Activated CD4-positive, alpha-beta T cell treated with anti-CD3 and anti-CD28 coated beads, Interleukin-2, Interleukin-4, amounts not matched to agents 100 ng/mL and 50 ng/mL, durations not matched to agents 16 hours and 8 hours (primary cell): ENCODE measurements at regions not wholly inside any gene's neighbourhood (a gene's known extent, or its start where the extent isn't known, plus 50 kb on each side); places are given as distances from the start of the nearest gene placed in this dataset.

Experiments used
- DNase-seq: peaks from one replicate; pipeline ENCODE4 v3.0.0-alpha.2; 2020; ENCODE audit warnings: low spot score

GRCh38 chr15:70556151-70556741, 207.1 kb downstream of the UACA start:
- no peak for DNase-seq

GRCh38 chr15:70555713-70556112, 207.6 kb downstream of the UACA start:
- no peak for DNase-seq

GRCh38 chr15:70547846-70548487, 215.4 kb downstream of the UACA start:
- no peak for DNase-seq

DNA sequence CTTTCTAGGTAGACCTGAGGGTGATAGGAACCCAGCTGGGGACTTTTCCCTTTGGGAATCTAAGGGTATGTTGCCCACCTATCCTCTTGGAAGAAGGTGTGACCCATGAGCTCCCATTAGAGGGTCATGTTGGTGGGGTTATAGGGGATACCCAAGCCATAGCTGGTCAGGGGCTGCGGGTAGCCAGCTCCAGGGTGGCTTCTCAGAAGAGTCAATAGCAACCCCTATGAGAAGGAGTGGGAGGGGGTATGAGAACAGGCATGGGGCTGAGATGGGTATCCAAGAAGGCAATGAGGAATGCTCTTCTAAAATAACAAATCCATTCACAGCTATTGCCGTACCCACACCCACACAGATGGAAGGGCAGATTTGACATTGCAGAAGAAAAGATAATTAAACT, 217.8 kb downstream of the UACA start:
- DNase-seq = no peak

DNA sequence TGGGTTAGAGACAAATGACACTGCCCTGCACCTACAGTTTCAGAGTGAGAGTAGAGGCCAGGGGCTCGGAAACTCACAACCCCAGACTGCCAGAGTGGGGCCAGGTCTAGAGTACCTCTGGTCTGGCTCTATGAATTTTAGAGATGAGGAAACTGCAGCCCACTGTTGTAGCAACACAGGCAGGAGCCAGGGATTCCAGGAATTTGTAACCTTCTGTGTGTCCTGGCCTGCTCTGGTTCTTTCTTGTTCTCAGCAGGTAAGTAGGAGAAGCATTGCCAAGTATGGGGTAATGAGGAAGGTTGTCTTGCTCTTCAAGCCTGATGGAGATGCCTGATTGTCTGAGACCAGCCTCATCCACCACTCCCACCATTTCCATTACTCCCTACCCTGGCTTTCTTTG, 221.8 kb downstream of the UACA start:
- no peak for DNase-seq

- DNase-seq = no peak
Measured at GRCh38 chr15:70539912-70540530, 223.3 kb downstream of the UACA start.

DNA sequence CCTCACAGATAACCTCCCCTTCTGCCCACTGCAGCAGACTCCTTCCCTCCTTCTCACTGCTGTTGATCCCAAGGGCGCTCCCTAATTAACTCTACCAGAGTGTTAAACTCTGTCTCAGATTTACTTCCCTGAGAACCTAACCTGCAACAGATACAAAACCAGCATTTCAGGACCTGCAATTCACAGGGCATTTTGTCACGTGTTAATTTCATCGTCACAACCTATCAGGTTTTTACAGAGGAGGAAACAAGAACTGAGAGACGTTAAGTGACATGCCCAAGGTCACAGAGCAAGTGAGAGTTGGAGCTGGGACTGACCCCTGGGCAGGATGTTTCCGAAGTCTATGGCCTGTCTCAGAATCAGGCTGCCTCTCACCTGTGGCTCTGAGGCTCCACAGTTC, 223.9 kb downstream of the UACA start:
- no peak for DNase-seq

- no peak for DNase-seq
Measured at GRCh38 chr15:70538278-70538677, 225.1 kb downstream of the UACA start.

DNA sequence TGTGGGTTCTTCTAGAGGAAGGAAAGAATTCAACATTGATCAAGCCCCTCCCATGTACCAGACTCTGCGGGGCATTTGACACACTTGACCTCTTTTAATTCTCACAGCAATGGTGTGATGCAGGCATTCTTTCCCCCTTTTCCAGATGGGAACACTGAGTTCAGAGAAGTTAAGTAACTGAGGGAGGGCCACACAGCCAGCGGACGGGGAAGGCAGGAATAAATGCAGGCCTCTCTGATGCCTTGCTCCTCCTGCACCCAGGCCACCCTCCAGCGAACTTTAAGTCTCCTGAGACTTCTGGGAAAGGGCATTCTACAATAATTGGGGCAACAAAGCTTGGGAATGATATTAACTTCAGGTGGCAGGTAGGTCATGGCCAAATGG, 227.4 kb downstream of the UACA start:
- no peak for DNase-seq

- peak; percentile 48 for DNase-seq
Measured at GRCh38 chr15:70535071-70535954, 228.0 kb downstream of the UACA start.

DNA sequence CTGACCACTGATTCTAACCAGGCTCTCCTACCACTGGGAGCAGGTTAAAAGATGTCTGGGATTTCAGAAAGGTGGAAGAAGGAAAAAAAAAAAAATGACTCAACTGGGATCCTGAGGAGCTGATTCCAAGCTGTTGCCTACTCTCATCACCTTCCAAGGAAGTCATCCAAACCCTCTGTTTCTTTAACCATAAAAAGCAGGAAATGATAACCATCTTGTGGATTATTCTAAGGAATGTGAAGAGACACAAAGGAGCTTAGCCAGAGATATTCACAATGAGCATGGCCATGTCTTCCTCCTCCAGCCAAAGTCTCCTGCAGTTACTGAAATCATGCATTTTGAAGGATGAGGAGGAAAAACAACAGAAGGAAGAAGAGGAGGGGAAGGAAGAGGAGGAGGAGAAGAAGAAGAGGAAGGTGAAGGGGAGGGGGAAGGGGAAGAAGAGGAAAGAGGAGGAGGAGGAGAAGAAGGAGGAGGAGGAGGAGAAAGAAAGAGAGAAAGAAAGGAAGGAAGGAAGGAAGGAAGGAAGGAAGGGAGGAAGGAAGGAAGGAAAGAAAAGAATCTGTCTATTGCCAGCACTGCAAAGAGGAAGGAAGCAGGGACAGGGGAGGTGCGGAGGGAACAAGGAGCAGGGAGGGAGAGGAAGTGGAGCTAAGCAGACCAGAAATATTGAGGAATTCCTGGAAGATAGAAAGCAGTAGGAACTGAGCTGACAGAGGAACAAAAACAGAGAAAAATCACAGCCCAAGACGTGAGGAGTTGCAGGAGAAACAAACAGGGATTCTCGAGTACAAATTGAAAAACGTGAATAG, 229.2 kb downstream of the UACA start:
- no peak for DNase-seq

GRCh38 chr15:70532531-70533186, 230.7 kb downstream of the UACA start:
- DNase-seq = no peak

GRCh38 chr15:70531576-70531975, 231.8 kb downstream of the UACA start:
- no peak for DNase-seq

DNA sequence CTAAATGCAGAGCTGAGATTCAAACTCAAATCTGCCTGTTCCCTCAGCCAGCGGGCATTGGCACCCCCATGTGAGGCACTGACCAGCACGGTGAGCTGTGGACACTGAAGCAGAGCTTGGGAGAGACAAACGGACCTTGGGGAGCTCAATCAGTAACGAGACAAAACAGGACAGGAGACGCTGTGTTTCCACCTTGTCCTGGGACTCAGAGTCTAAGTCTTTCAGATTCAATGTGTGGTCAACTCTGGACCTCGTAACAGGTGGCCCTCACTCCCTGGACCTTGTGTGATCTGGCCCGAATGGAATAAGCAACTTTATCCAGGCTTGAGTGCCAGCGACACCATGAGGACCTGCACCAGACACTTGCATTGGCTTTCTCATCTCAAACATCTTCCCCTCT, 232.5 kb downstream of the UACA start:
- DNase-seq = no peak

GRCh38 chr15:70530503-70530902, 232.9 kb downstream of the UACA start:
- DNase-seq = no peak

GRCh38 chr15:70530017-70530499, 233.3 kb downstream of the UACA start:
- no peak for DNase-seq

DNA sequence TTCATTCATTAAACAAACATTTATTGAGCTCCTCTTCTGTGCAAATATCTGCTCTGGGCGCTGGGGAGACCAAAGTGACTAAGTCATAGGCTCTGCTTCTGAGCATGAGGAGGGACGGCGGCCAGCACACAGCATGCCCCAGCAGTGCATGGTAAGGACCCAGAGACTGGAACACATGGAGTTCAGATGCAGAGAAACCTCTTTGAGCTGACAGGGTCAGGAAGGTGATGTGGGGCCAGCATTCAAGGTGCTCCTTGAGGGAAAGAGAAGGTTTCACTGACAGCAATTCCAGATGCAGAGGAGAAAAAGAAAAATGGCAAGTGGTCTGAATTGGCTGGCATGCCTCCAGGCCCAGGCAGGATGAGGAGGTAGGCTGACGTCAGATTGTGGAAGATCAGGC, 234.5 kb downstream of the UACA start:
- DNase-seq = no peak

GRCh38 chr15:70528270-70528706, 235.1 kb downstream of the UACA start:
- DNase-seq = peak; percentile 73

DNA sequence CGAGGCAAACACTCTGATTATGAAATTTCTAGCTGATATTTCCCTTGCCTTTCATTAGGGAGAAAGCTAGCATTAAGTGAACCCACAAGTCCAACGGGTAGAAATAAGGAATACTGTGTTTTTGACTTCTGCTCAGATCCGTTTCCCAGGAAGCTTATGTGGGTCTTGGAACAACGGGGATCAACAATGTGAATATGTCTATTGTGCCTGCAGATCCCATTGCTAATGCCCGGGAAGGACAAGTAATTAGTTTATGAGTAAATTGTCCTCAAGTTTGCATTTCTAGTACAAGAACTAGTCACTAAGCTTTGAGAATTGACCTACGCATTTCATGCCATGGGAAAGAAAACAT, 236.4 kb downstream of the UACA start:
- DNase-seq = no peak

DNA sequence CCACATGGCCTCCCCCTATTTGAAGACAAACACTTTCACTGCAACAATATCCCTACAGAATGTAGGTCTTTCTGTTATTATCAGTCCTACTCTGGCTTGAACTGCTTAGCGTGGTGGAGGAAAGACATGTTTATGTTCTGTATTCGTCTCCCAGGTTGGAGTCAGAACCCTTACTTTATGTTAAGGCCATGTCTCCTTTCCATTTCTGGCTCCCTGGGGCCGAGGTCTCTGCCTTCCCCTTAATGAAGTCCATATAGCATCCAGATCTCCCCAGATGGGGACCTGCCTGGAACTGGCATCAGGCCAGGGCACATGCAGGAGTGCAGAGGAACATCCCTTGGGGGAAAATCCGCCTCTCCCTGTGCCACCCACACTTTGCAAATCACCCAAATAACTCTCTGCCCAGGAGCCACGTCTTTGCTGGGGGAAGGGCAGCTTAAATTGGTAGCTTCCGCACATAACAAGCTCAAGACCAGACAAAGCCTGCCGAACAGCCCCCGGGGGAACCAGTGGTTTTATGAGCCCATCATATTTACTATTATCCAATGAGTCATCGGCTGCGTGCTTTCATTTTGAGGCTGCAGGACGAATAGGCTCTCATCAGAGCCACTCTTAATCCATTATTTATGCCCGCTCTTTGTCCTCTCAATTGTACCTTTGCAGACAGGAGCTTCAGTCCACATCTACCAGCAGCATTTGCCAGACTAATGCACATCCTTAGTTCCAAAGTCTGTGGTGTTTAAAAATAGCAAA, 237.0 kb downstream of the UACA start:
- DNase-seq = peak; percentile 9

DNA sequence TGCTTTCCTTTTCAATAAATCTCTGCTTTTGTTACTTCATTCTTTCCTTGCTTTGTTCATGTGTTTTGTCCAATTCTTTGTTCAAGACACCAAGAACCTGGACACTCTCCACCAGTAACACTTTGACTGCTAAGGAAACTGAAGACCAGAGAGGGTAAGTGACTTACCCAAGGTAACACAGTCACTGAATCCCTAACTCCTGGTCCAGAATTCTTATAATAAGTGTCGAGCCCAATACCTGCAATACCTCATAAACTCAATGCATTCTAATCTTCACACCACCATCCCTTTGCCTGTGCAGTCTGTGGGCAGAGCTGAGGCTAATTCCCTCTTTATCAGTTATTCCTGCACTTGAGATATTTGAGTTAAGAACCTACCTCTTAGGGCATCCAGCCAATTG, 237.8 kb downstream of the UACA start:
- DNase-seq = no peak
